Lower leg skin (tissue), 4 donors: ENCODE measurements at regions not wholly inside any gene's neighbourhood (a gene's known extent, or its start where the extent isn't known, plus 50 kb on each side); places are given as distances from the start of the nearest gene placed in this dataset.

Experiments used
- DNase-seq, 2 donors: peaks; one replicate each; pipeline ENCODE4 v3.0.0-alpha.2; 2019; ENCODE audit warnings: low spot score in 2 of 2
- H3K4me3 ChIP-seq: fragments of 200-600 bp; sonication (generic); 2 replicates; pipeline ENCODE4 v1.5.1; 2017; ENCODE audit warnings: mild to moderate bottlenecking, low read depth; ENCODE audit not compliant: poor library complexity, severe bottlenecking
- POLR2A ChIP-seq, 2 donors: fragments of 450-650 bp; IDR thresholded peaks; one replicate each; pipeline ENCODE4 v1.6.1; 2016 to 2017; ENCODE audit warnings: antibody characterized with exemption in 2 of 2, mild to moderate bottlenecking in 1 of 2, moderate library complexity in 1 of 2
- WGBS, 2 donors: methylation state at CpG; one replicate each; pipeline ENCODE4 v1.1.5; 2018; 5-methylcytosine and 5-hydroxymethylcytosine counted together
- intact Hi-C: fragments of 100-400 bp; cut with DNase I; formaldehyde crosslinking; loops from one replicate; pipeline ENCODE4 v1.15.0; 2023; ENCODE audit warnings: low total_unique reads
- TF ChIP-seq, protein P1 (sequence below), 3 donors: fragments of 450-650 bp; IDR thresholded peaks; one replicate each; pipeline ENCODE4 v1.5.1; 2016; ENCODE audit warnings: antibody characterized with exemption in 3 of 3, mild to moderate bottlenecking in 3 of 3, moderate library complexity in 2 of 3

DNA sequence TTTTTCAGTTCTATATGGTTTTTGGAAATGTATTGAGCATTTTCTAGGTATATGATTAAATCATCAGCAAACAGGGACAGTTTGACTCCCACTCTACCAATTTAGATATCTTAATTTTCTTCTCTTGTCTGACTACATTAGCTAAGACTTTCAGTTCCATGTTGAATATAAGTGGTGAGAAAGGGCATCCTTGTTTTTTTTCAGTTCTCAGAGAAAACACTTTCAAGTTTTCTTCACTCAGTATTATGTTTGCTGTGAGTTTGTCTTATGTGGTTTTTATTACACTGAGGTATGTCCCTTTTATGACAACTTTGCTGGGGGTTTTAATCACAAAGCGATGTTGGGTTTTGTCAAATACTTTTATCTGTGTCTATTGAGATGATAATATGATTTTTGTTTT lies 352.6 kb downstream of the KDM5D start:
- intact Hi-C loops: no loop called here
- no peak for DNase-seq
- no peak overlapping the region for H3K4me3 ChIP-seq
- WGBS, 2 donors: 95% methylated on average over 1 of the region's 1 CpG; no CpG with 5 or more reads in 1 of the 2 donors
- TF ChIP-seq, protein P1, sequence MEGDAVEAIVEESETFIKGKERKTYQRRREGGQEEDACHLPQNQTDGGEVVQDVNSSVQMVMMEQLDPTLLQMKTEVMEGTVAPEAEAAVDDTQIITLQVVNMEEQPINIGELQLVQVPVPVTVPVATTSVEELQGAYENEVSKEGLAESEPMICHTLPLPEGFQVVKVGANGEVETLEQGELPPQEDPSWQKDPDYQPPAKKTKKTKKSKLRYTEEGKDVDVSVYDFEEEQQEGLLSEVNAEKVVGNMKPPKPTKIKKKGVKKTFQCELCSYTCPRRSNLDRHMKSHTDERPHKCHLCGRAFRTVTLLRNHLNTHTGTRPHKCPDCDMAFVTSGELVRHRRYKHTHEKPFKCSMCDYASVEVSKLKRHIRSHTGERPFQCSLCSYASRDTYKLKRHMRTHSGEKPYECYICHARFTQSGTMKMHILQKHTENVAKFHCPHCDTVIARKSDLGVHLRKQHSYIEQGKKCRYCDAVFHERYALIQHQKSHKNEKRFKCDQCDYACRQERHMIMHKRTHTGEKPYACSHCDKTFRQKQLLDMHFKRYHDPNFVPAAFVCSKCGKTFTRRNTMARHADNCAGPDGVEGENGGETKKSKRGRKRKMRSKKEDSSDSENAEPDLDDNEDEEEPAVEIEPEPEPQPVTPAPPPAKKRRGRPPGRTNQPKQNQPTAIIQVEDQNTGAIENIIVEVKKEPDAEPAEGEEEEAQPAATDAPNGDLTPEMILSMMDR (IDR thresholded peaks at IDR 0.05): no peak
- TF ChIP-seq POLR2A (IDR thresholded peaks at IDR 0.05): no peak

DNA sequence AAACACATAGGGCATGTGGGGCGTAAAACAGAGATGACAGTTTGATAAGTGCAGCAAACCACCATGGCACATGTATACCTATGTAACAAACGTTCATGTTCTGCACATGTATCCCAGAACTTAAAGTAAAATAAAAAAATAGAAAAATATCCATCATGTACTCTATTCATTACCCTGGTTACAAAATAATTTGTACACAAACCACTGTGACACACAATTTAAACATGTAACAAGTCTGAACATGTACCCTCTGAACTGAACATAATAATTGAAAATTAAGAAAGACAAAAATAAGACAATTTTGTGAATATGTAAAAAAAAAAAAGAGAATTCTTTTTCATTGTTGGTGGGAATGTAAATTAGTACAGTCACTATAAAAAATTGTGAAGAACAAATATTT lies 379.2 kb downstream of the KDM5D start:
- TF ChIP-seq POLR2A (IDR thresholded peaks at IDR 0.05): no peak
- TF ChIP-seq, protein P1 (IDR thresholded peaks at IDR 0.05): no peak
- no peak overlapping the region for H3K4me3 ChIP-seq
- no peak for DNase-seq
- WGBS, 2 donors: 64% methylated on average over 2 of the region's 2 CpGs; no CpG with 5 or more reads in 1 of the 2 donors
- intact Hi-C loops: no loop called here

DNA sequence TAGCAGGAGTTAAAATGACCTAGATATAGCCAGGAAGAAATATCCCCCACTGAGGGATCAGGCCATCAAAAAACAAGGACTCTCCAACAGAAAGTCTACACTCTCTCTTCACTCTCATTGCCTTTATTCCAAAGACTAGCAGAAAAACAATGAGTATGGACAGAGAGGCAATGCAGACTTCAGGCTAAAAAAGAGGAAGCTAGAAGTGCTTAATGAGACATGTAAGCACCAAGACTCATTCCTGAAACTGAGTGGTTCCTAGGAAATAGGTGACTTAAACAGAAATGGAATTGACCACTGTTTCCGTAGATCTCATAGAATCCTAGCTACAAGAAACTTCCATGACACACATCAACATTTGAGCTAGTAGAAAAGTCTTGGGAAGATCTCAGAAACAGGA lies 387.3 kb downstream of the KDM5D start:
- TF ChIP-seq, protein P1 (IDR thresholded peaks at IDR 0.05): no peak
- no peak for TF ChIP-seq POLR2A (IDR thresholded peaks at IDR 0.05)
- no peak overlapping the region for H3K4me3 ChIP-seq
- intact Hi-C loops: no loop called here
- no peak for DNase-seq
- WGBS, 2 donors: 75% methylated on average over 1 of the region's 1 CpG; no CpG with 5 or more reads in 1 of the 2 donors

GRCh38 chrY:19356735-19357134 lies 387.8 kb downstream of the KDM5D start:
- no peak for DNase-seq
- H3K4me3 ChIP-seq: no peak overlapping the region
- TF ChIP-seq POLR2A (IDR thresholded peaks at IDR 0.05): no peak
- TF ChIP-seq, protein P1 (IDR thresholded peaks at IDR 0.05): no peak
- intact Hi-C loops: no loop called here

DNA sequence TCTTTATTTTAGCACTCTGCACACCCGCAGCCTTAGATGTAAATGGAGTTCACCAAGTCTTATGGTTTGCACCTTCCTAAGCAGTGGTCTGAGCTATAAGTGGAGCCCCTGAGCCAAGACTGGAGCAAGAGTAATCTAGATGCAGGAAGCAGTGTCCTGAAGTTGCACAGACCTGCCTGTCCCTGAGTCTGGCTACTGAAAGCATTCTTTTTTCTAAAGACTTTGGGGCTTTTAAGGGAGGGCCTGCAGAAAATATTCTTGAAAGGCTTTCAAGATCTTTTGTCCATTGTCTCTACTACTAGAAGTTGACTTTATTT lies 389.7 kb downstream of the KDM5D start:
- WGBS, 2 donors: 100% methylated on average over 1 of the region's 1 CpG; no CpG with 5 or more reads in 1 of the 2 donors
- intact Hi-C loops: no loop called here
- TF ChIP-seq, protein P1 (IDR thresholded peaks at IDR 0.05): no peak
- no peak for TF ChIP-seq POLR2A (IDR thresholded peaks at IDR 0.05)
- DNase-seq: no peak
- no peak overlapping the region for H3K4me3 ChIP-seq

DNA sequence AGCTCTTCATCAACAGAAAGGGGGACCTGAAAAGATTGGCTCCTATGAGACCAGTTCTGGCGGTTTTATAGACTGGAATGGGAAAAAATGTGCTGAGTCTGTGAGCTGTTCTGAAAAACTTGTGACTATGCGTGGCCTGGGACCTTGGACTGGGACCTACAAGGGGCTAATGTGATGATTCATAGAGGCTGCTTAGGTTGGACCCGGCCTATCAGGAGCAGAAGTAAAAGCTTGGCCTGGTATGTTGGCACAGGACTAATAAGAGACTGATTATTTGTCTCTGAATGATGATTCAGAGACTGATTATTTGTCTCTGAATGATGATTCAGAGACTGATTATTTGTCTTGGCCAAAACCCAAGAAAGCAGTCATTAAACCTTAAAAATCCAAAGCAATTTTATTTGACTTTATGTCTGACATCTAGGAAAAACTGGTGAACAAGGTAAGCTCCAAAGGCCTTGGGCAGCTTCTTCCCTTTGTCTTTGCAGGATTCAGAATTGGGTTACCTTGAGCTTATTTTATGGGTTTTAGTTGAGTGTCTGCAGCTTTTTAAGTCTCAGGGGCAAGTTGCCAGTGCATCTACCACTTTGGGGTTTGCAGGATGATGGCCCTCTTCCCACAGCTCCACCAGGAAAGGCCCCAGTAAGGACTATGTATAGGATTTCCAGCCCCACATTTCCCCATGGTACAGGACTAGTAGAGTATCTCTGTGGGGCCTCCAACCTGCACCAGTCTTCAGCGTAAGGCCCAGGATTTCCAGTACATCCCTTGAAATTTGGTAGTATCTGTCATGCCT lies 390.3 kb downstream of the KDM5D start:
- no peak for TF ChIP-seq POLR2A (IDR thresholded peaks at IDR 0.05)
- TF ChIP-seq, protein P1 (IDR thresholded peaks at IDR 0.05): no peak
- no peak overlapping the region for H3K4me3 ChIP-seq
- intact Hi-C loops: no loop called here
- DNase-seq: no peak
- WGBS, 2 donors: 69% methylated on average over 3 of the region's 4 CpGs; no CpG with 5 or more reads in 1 of the 2 donors
